ENCODE measurements at regions not wholly inside any gene's neighbourhood (a gene's known extent, or its start where the extent isn't known, plus 50 kb on each side); places are given as distances from the start of the nearest gene placed in this dataset.

DNA sequence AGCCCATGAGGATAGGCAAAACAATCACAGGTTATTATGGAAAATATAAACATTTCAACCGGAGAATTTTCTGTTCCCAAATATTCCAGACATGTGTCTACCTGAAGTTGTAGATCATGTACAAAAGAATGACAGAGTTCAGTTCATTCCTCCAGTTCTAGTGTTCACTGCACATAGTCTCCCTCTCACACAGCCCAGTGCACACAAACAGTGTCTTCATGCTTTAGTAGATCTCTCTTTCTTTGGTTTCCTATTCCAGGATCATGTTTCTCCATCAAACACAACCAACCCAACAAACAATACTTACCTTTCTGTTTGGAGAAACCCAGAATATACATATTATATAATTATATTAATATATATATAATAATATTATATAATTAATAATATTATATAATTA is 671.9 kb downstream of the TRIML1 start:
- no peak for DNase-seq (ENCODE audit: low read depth in 2 of 3, low spot score in 2 of 3)

- DNase-seq (ENCODE audit: low read depth in 2 of 3, low spot score in 2 of 3) = no peak
Measured at GRCh38 chr4:188812644-188813043, 673.4 kb downstream of the TRIML1 start.

DNA sequence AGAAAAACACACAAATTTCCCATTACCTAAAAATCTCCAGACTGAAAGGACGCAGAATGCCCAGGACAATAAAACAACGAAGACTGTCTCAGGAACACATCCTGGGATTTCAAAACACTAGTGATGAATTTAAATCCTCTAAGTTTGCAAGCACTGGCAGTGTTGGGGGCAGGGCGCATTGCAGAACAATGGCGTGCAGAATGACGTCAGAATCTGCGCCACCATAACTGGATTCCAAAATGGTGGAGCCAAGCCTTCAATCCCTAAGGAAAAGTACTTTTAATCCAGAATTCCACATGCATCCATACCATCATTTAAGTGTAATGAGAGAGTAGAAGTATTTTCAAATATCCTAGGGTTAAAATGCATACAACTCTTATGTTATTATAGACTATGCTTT is 679.1 kb downstream of the TRIML1 start:
- DNase-seq (ENCODE audit: low read depth in 2 of 3, low spot score in 2 of 3) = no peak

- no peak for DNase-seq (ENCODE audit: low read depth in 2 of 3, low spot score in 2 of 3)
Measured at GRCh38 chr4:188819233-188819632, 680.0 kb downstream of the TRIML1 start.

- DNase-seq (ENCODE audit: low read depth in 2 of 3, low spot score in 2 of 3) = no peak
Measured at GRCh38 chr4:188821500-188821899, 682.3 kb downstream of the TRIML1 start.

- no peak for DNase-seq (ENCODE audit: low read depth in 2 of 3, low spot score in 2 of 3)
Measured at GRCh38 chr4:188822698-188823097, 683.5 kb downstream of the TRIML1 start.

GRCh38 chr4:188824553-188824952 is 685.3 kb downstream of the TRIML1 start:
- DNase-seq (ENCODE audit: low read depth in 2 of 3, low spot score in 2 of 3) = no peak

DNA sequence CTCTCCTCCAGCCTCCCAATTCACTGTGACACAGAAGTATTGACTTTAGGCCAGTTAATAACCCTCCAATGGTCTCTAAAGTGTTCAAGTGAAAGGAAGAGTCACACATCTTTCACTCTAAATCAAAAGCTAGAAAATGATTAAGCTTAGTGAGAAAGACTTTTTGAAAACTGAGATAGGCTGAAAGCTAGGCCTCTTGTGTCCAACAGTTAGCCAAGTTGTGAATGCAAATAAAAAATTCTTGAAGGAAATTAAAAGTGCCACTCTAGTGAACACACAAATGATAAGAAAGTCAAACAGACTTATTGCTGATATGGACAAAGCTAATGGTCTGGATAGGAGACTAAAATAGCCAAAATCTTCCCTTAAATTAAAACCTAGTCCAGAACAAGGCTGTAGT is 687.2 kb downstream of the TRIML1 start:
- DNase-seq (ENCODE audit: low read depth in 2 of 3, low spot score in 2 of 3) = no peak

GRCh38 chr4:188839704-188840103 is 700.5 kb downstream of the TRIML1 start:
- DNase-seq (ENCODE audit: low read depth in 2 of 3, low spot score in 2 of 3) = no peak

DNA sequence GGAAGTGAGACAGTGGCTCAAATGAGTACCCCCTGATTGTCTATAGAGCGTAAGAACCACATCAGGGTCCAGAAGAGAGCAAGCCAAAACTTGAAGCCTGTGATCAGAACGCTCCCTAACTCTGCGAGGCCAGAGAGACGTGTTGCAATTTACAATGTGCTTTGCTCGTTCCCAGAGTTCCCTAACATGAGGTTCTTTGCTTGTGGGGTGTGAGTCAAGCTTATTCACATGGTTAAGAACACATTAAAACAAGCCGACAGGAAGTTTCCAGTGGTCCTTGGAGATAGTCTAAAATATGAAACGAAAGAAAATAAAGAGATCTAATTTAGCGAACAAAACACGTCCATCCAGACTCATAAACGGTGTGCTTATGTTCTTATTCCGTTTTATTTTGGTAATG is 702.3 kb downstream of the TRIML1 start:
- no peak for DNase-seq (ENCODE audit: low read depth in 2 of 3, low spot score in 2 of 3)

DNA sequence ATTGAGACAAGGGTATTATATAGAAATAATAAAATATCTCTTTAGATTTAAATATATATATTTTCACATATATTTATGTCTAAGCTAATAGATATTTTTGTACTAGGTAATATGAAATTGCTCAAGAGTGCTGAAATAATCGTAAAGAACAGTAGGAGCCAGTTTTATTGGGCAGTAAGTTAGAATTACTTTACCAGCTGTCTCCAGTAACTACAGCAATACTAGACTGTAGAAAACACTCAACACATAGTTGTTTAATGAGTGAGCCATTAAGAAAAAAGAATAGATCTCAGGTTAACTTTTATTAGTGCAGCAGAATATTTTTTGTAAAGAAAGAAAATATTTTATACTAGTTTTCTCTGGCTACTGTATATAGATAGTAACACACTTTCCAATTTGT is 715.2 kb downstream of the TRIML1 start:
- DNase-seq (ENCODE audit: low read depth in 2 of 3, low spot score in 2 of 3) = no peak

DNA sequence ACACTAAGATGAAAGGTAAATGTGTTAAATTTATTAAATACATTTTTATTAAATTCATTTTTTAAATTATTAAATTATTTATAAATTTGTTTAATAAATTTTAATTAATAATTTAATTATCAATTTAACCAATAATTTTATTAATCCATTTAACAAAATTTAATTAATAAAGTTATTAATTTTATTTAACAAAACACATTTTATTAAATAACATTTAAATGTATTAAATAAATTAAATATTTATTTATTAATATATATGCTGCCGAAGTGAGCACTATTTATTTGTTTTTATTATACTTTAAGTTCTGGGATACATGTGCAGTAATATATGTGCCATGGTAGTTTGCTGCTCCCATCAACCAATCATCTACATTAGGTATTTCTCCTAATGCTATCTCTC is 719.5 kb downstream of the TRIML1 start:
- DNase-seq (ENCODE audit: low read depth in 2 of 3, low spot score in 2 of 3) = no peak

- DNase-seq (ENCODE audit: low read depth in 2 of 3, low spot score in 2 of 3) = no peak
Measured at GRCh38 chr4:188864741-188865140, 725.5 kb downstream of the TRIML1 start.

GRCh38 chr4:188867796-188868195 is 728.6 kb downstream of the TRIML1 start:
- DNase-seq (ENCODE audit: low read depth in 2 of 3, low spot score in 2 of 3) = no peak

- DNase-seq (ENCODE audit: low read depth in 2 of 3, low spot score in 2 of 3) = no peak
Measured at GRCh38 chr4:188869581-188869980, 730.3 kb downstream of the TRIML1 start.

DNA sequence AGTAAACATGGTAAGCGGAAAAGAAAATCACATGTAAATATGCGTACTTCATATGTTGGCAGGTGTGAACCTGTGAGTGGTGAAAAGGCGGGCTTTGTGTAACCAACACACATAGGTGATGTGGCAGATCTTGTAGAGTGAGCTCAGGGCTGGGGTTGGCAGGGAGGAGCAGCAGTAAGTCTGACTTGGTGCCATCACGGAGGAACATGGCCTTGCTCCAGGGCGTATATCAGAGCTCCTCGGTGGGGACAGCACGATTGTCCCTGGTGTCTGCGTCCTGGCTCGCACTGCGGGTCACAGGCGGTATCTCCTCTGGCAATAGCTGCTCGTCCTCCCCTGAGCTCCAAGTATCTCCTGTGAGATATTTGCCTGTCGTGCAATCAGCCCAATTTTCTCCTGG is 733.6 kb downstream of the TRIML1 start:
- no peak for DNase-seq (ENCODE audit: low read depth in 2 of 3, low spot score in 2 of 3)

GRCh38 chr4:188876881-188877280 is 737.6 kb downstream of the TRIML1 start:
- DNase-seq (ENCODE audit: low read depth in 2 of 3, low spot score in 2 of 3) = no peak

GRCh38 chr4:188879598-188879997 is 740.4 kb downstream of the TRIML1 start:
- DNase-seq (ENCODE audit: low read depth in 2 of 3, low spot score in 2 of 3) = no peak

GRCh38 chr4:188887905-188888304 is 748.7 kb downstream of the TRIML1 start:
- DNase-seq (ENCODE audit: low read depth in 2 of 3, low spot score in 2 of 3) = no peak

DNA sequence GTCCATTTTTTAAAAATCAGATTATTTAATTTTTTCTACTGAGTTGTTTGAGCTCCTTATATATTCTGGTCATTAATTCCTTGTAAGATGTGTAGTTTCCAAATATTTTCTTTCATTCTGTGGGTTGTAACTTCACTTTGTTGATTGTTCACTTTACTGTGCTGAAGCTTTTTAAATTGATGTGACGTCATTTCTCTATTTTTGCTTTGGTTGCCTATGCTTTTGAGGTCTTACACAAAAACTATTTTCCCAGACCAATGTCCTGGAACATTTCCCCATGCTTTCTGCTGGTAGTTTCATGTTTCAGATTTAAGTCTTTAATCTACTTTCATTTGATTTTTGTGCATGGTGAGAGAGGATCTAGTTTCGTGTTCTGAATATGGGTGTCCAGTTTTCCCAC is 753.6 kb downstream of the TRIML1 start:
- DNase-seq (ENCODE audit: low read depth in 2 of 3, low spot score in 2 of 3) = no peak

GRCh38 chr4:188903986-188904385 is 764.7 kb downstream of the TRIML1 start:
- DNase-seq (ENCODE audit: low read depth in 2 of 3, low spot score in 2 of 3) = no peak

DNA sequence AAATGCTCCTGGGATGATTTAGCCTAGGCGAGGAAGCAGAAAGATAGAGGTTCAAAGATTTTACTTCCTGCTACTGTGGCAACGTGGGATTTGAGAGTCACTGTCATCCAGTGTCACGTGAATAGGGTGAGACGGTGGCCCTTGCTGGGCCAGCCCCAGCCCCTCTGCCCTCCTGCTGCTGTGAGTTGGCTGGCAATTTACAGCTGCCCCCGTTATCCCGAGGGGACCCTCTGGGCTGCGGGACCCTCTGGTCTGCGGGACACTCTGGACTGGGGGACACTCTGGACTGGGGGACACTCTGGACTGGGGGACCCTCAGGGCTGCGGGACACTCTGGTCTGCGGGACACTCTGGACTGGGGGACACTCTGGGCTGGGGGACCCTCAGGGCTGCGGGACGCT is 765.4 kb downstream of the TRIML1 start:
- DNase-seq (ENCODE audit: low read depth in 2 of 3, low spot score in 2 of 3) = no peak

GRCh38 chr4:188905248-188905647 is 766.0 kb downstream of the TRIML1 start:
- DNase-seq (ENCODE audit: low read depth in 2 of 3, low spot score in 2 of 3) = no peak

- DNase-seq (ENCODE audit: low read depth in 2 of 3, low spot score in 2 of 3) = no peak
Measured at GRCh38 chr4:188911199-188911598, 772.0 kb downstream of the TRIML1 start.
